ENCODE measurements at regions not wholly inside any gene's neighbourhood (a gene's known extent, or its start where the extent isn't known, plus 50 kb on each side); places are given as distances from the start of the nearest gene placed in this dataset.

DNA sequence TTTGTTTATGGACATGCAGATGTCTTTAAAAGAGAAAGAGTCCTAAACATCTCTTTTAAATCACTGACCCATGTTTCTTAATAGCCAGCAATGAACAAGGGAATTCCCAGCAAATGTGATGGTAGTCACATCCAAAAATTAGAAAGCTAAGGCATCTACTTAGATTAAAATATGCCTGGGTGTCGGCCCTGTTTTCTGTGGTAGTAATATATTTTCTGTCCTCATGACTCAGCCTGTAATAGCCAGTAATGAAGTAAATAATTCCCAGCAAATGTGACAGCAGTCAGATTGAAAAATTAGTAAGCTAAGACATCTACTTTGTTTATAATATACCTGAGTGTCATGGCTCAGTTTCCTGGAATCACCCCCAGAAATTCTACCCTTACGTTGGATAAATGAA lies 60.6 kb upstream of the MYRIP start:
- no peak for DNase-seq (ENCODE audit: low read depth in 2 of 2)

DNA sequence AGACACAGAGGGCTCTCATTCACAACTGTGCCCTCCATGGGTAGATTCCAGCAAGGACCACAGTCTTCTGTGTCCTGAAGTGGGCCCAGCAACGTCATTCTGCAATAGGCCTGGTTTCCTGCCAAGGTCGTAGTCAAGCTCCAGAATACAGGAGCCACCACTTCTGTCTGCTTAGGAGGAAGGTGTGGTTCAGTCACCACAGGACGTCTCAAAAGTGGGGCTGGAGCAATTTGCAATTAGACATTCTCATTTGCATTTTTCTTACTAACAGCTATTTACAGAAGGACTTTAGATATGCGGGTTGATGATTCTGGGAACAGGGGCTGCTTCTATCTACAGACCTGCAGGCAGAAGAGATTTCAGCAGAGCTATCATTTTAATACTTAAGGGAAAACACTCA lies 58.7 kb upstream of the MYRIP start:
- DNase-seq (ENCODE audit: low read depth in 2 of 2) = no peak

DNA sequence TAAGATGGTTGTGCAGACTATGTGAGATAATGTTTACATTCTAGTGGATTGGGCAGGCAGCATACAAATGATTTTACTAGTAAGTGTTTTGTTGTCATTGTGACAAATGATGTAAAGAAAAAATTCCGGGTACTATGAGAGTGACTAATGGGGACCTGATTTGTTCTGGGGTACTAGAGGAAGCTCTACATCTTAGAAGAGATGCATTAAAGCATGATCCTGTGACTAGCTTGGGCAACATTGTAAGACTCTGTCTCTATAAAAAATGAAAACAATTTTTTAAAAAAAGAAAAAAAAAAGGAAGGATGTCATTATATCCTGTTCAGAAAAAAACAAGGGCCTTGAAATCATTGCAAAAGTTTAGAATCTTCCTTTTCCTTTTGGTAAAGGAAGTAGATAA lies 58.1 kb upstream of the MYRIP start:
- no peak for DNase-seq (ENCODE audit: low read depth in 2 of 2)

DNA sequence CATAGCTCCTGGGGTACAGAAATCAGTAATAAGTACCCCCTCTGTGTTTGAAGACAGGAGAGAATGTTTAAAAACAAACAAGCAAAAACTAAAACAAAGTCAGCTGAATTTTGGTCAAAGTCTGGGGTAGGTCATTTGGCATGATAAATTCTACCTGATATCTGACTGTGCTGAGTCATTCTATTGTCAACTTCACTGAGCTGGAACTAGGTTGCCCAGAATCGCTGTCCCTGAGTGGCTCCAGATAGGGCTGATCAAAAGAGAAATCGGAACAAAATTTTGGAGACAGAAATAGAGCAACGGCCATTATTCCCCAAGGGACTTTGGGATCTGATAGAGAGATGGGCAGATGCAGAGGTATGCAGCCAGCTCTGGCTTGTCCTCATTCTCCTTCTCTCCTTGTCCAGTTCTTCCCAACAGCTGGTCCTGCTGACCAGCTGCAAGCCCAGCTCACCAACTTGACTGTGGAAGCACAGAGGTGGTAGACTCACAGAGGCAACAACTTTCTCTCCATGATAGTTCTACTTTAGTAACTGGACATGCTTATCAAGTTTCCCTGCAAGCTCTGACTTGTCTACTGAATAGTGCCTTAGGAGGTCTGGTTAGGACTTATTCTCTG lies 57.3 kb upstream of the MYRIP start:
- no peak for DNase-seq (ENCODE audit: low read depth in 2 of 2)

DNA sequence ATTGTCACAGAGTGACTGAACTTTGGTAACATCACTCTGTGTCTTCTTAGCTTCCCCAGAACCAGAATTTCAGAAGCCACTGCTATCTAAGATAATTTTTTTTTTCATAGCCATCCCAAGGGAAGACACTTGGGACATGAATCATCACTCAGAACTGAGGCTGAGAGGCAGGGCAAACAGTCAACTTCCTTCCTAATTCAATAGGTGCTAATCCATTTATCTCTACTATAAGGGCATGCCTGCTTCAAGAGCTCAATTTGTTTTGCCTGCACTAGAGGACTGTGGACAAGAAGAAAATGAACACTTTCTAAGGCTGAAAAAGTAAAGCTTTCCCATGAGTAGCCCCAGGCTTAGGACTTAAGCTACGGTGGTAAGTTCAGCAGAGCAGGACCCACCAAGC lies 56.7 kb upstream of the MYRIP start:
- no peak for DNase-seq (ENCODE audit: low read depth in 2 of 2)

DNA sequence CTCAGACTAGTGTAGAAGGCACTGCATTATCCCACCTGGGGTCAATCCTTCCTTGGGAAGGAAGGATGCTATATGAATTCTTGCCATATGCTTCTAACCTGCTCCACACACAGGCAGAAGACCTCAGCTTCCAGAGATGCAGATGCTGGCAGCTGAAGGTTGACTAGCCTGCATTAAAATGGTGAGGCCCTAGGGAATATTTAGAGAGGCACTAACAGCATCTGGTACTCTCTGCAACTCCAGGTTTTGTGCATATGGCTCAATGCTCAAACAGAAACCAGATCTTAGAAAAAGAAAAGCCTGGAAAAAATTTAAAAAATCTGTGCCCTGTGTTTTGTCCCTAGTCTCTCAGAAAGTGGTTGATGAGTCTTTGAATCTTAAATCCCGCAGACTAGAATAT lies 56.0 kb upstream of the MYRIP start:
- DNase-seq (ENCODE audit: low read depth in 2 of 2) = no peak

DNA sequence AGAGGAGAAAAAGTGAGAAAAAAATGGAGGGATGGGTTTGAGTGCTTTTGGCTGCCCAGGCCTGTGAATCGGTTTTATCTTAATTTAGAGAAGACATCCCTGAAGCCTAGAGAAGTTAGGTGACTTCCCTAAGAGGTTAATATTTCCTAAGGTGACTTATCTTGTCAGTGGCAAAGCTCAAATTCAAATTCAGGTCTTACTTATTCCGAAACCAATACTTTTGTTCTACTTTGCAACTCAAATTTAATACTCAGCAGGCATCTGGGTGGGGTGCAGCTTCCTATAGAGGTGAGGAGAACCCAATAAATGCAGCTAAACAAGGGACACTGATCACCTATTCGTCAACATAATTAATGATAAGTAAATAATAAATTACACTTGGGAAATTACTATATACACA lies 54.9 kb upstream of the MYRIP start:
- DNase-seq (ENCODE audit: low read depth in 2 of 2) = no peak

DNA sequence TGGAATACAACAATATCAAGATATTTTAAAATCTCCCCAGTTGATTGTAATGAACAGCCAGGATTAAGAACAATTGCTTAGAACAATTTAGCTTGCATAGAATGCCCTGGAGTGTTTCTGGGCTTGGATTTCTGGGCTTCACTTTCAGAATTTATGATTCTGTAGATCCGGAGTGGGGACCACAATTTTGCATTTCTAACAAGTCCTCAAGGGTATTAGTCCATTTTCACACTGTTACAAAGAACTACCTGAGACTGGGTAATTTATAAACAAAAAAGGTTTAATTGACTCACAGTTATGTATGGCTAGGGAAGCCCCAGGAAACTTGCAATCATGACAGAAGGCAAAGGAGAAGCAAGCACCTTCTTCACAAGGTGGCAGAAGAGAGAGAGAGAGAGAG lies 54.3 kb upstream of the MYRIP start:
- no peak for DNase-seq (ENCODE audit: low read depth in 2 of 2)

DNA sequence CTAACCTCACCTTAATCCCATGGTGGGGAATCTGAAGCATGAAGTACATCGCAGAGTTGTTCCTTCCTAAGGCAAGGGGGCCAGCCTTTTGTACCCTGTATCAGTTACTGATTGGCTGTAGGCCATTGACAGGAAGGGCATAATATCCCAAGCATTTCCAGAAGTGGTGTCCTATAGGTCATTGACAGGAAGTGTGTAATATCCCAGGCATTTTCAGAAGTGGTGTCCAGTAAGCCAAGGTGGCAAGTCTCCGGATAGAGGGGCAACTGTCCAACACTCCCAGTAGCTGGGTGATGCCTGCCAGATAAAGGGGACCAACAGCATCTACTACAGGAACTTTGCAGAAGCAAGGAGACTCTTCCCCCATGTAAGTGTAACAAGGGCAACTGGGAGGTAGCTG lies 52.1 kb upstream of the MYRIP start:
- DNase-seq (ENCODE audit: low read depth in 2 of 2) = no peak
